HL-60 (cell line): ENCODE measurements at regions not wholly inside any gene's neighbourhood (a gene's known extent, or its start where the extent isn't known, plus 50 kb on each side); places are given as distances from the start of the nearest gene placed in this dataset.

Experiments
- GABPA ChIP-seq: IDR thresholded peaks from 2 replicates; pipeline ENCODE4 v1.6.1; 2012; ENCODE audit warnings: low read depth
- TF ChIP-seq, protein P1 (sequence below): IDR thresholded peaks from one replicate; pipeline ENCODE4 v1.5.1; 2011; ENCODE audit warnings: low read length, control low read depth, inconsistent platforms; ENCODE audit not compliant: insufficient read depth

DNA sequence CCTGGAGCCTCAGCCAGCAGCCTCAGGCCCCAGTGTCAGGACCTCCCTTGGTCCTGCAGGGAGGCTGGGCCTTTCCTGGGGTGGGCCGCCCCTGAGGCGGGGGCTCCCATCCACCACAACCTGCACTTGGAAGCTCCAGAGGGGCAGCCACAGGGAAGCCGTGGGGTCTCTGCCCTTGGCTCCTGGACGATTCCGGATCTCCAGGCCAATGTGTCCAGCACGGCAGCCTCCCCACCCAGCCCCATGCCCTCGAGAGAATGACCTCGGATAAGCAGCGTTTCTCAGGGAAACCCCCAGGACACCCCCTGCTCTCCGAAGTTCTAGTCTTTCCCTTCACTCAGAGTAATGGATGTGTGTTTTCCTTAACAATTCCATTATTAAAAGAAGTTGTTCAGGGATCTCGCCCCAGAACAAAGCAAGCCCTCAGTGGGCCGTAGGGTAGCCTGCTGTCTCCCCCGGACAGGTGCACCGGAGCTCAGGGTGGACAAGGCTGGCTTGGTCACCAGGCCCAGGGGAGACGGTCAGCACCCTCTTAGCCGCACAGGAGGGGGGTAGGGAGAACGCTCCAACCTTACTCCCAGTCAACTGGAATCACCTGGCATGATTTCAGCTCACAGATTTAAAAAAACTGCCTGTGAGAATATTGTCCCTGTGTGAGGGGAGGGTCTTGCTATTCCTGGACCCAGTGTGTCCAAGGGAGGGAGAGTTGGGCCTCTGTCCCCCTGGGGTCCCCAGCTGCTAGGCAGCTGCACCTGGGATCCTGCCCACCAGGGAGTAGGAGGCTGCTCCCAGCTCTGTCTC is 72.2 kb upstream of the OTOS start:
- TF ChIP-seq, protein P1, sequence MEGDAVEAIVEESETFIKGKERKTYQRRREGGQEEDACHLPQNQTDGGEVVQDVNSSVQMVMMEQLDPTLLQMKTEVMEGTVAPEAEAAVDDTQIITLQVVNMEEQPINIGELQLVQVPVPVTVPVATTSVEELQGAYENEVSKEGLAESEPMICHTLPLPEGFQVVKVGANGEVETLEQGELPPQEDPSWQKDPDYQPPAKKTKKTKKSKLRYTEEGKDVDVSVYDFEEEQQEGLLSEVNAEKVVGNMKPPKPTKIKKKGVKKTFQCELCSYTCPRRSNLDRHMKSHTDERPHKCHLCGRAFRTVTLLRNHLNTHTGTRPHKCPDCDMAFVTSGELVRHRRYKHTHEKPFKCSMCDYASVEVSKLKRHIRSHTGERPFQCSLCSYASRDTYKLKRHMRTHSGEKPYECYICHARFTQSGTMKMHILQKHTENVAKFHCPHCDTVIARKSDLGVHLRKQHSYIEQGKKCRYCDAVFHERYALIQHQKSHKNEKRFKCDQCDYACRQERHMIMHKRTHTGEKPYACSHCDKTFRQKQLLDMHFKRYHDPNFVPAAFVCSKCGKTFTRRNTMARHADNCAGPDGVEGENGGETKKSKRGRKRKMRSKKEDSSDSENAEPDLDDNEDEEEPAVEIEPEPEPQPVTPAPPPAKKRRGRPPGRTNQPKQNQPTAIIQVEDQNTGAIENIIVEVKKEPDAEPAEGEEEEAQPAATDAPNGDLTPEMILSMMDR, result no peak
- no peak for TF ChIP-seq GABPA
